COLO668 (cell line): ENCODE measurements at regions not wholly inside any gene's neighbourhood (a gene's known extent, or its start where the extent isn't known, plus 50 kb on each side); places are given as distances from the start of the nearest gene placed in this dataset.

ENCODE experiments used
- DNase-seq: peaks from one replicate; lab custom pipeline; 2025; ENCODE audit not compliant: unreplicated experiment; lab: John Stamatoyannopoulos, UW

DNA sequence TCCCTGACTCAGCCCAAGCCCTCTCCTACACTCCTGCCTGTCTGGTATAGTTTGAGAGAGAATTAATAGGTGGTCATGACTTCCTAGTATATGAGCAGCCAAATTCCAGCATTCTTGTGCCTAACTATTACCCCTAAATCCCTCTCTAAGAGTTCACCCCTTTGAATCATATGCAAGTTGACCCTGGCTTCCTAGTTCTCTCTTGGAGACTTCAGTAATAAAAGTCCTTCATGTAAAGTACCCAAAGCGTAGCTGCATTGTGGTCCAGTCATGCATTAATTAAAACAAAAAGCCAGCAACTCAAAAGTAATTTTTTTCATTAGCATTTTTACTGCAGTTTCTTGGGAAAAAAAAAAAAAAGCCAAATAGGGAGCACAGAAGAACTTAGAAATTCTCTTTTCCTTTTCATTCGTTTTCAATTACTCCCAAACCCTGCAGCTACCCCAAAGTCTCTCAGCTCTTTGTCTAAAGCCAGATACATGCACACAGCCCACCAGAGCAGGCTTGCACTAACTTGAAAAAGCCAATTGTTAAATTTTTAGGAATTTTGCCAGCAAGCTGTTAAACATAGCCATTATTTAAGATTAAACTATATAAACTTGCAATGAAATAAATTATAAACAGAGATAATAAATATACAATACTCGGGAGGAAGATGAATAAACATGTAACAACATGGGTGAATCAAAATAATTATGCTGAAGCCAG is 50.1 kb upstream of the STT3B start:
- no peak for DNase-seq
